GM18951 (cell line): ENCODE measurements at regions not wholly inside any gene's neighbourhood (a gene's known extent, or its start where the extent isn't known, plus 50 kb on each side); places are given as distances from the start of the nearest gene placed in this dataset.

Experiments
- POLR2A ChIP-seq: IDR thresholded peaks from 4 replicates; pipeline ENCODE4 v1.6.1; 2011; ENCODE audit warnings: mild to moderate bottlenecking; ENCODE audit not compliant: insufficient read length, insufficient read depth; ENCODE audit errors: extremely low read depth
- in situ Hi-C: fragments of 300-500 bp; cut with MboI; formaldehyde crosslinking; loops from one replicate; pipeline ENCODE4 v1.12.0; 2022; ENCODE audit warnings: low sequenced_read_pairs, mixed read lengths, inconsistent platforms; ENCODE audit not compliant: unreplicated experiment

DNA sequence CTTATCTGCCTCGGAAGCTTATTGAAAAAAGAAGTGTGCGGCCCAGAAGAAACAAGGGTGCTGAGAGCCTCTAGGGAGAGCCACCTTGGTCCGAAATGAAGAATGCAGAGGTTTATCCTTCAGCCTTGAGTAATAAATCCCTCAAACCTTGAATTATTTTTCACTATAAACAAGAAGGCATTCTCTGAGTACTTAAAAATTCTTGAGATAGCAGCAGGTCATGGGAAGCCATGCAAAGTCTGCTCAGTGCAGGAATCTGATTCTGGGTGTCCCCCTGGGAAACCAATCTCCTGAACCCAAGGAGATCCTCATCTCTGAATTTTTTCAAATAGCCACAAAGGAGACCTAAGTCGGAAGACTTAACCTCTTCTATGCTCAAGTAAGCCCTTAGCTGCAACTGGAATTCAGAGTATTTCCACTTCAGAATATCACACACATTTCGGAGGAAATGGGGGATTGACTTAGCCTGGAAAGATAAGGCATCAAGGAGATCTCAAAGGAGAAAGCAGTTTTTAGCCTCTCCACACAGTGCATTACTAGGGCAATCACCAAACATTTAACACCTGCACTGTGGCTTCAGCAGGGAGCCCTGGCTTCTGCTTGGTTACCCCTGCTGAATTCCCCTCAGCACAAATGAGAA lies 365.0 kb downstream of the ETS1 start:
- no peak for TF ChIP-seq POLR2A
- in situ Hi-C loops: no loop called here

GRCh38 chr11:128219731-128220120 lies 367.6 kb downstream of the ETS1 start:
- no peak for TF ChIP-seq POLR2A
- in situ Hi-C loops: no loop called here

GRCh38 chr11:128216198-128216597 lies 371.2 kb downstream of the ETS1 start:
- no peak for TF ChIP-seq POLR2A
- in situ Hi-C loops: no loop called here

DNA sequence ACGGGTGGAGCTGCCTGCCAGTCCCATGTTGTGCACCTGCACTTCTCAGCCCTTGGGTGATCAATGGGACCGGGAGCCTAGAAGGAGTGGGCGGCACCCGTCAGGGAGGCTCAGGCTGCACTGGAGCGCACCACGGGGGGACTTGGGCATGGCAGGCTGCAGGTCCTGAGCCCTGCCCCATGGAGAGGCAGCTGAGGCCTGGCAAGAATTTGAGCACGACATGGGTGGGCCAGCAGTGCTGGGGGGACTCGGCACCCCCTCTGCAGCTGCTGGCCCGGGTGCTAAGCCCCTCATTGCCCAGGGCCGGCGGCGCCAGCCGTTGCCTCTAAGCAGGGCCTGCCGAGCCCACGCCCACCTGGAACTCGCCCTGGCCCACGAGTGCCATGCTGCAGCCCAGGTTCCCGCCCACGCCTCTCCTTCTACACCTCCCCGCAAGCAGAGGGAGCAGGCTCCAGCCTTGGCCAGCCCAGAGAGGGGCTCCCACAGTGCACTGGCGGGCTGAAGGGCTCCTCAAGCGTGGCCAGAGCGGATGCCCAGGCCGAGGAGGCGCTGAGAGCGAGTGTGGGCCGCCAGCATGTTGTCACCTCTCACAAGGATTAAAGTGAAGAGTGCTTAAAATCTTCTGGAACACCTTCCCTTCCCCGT lies 372.0 kb downstream of the ETS1 start:
- in situ Hi-C loops: no loop called here
- TF ChIP-seq POLR2A: no peak

DNA sequence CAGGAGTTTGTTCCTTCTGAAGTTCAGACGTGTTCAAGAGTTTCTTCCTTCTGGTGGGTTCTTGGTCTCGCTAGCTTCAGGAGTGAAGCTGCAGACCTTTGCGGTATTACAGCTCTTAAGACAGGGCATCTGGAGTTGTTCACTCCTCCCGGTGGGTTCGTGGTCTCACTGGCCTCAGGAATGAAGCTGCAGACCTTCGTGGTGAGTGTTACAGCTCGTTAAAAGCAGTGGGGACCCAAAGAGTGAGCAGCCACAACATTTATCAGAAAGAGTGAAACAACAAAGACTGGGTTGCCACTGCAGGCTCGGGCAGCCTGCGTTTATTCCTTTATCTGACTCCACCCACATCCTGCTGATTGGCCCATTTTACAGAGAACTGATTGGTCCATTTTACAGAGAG lies 373.1 kb downstream of the ETS1 start:
- in situ Hi-C loops: no loop called here
- TF ChIP-seq POLR2A: no peak

GRCh38 chr11:128213461-128213860 lies 373.9 kb downstream of the ETS1 start:
- in situ Hi-C loops: no loop called here
- TF ChIP-seq POLR2A: no peak

- no peak for TF ChIP-seq POLR2A
- in situ Hi-C loops: no loop called here
These were observed 375.0 kb downstream of the ETS1 start for GRCh38 chr11:128212324-128212723.

- in situ Hi-C loops: no loop called here
- TF ChIP-seq POLR2A: no peak
These were observed 377.0 kb downstream of the ETS1 start for GRCh38 chr11:128210148-128210940.

DNA sequence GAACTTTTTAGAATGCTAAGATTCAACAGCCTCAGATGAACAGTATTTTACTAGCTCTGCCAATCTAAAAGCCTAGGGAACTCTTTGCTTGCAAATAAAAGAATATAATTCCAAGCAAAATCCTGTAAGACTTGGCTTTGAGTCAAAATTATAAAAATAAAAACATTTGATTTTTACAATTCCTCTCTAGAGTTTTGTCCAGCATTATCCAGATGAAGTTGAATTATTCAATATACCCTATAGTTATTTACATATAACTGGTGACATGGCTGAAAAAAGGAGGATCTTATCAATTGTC lies 378.3 kb downstream of the ETS1 start:
- no peak for TF ChIP-seq POLR2A
- in situ Hi-C loops: no loop called here

GRCh38 chr11:128208329-128209137 lies 378.8 kb downstream of the ETS1 start:
- no peak for TF ChIP-seq POLR2A
- in situ Hi-C loops: no loop called here

DNA sequence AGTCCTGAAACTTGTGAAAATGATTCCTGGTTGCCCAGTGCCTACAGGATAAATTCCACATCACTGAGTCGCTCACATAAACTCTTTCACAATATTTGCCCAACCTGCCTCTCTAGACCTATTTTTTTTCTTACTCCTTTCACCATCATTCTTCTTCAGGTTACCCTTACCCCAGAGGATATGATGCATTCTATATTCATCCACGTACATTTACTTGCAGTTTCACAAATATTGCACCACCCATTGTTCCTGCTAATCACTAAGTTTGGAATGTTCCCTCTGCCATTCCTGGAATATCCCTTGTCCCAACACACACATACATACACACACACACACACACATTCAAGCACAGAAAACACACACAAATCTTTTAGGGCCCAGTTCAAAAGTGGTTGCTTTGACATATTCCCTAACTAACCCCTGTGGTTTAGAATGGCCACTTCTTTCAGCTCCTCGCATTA lies 379.5 kb downstream of the ETS1 start:
- no peak for TF ChIP-seq POLR2A
- in situ Hi-C loops: no loop called here

GRCh38 chr11:128206461-128206860 lies 380.9 kb downstream of the ETS1 start:
- in situ Hi-C loops: no loop called here
- TF ChIP-seq POLR2A: no peak

DNA sequence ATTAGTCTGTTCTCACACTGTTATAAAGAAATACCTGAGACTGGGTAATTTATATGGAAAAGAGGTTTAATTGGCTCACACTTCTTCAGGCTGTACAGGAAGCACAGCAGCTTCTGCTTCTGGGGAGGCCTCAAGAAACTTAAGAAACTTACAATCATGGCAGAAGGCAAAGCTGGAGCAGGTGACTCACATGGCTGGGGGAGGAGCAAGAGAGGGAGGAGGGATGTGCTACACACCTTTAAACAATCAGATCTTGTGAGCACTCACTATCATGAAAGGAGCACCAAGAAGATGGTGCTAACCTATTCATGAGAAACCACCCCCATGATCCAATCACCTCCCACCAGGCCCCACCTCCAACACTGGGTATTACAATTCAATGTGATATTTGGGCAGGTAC lies 381.6 kb downstream of the ETS1 start:
- in situ Hi-C loops: no loop called here
- TF ChIP-seq POLR2A: no peak
